B cell (primary cell): ENCODE measurements at regions not wholly inside any gene's neighbourhood (a gene's known extent, or its start where the extent isn't known, plus 50 kb on each side); places are given as distances from the start of the nearest gene placed in this dataset.

Source experiments
- ATAC-seq: fragments of 200-7000 bp; cut with Tn5 transposase; one replicate; pipeline ENCODE4 v1.10.0; 2021; ENCODE audit warnings: low read depth, mild to moderate bottlenecking, moderate number of reproducible peaks, moderate library complexity
- CTCF ChIA-PET: fragments of 350-600 bp; sonication (Branson Sonifier 250); formaldehyde crosslinking; loops from one replicate; lab custom pipeline; 2021; ENCODE audit warnings: antibody characterized with exemption, inconsistent platforms; lab: Charles Lee
- POLR2A ChIA-PET: fragments of 350-600 bp; sonication (Branson Sonifier 250); formaldehyde crosslinking; loops from one replicate; lab custom pipeline; 2021; ENCODE audit warnings: antibody characterized with exemption; lab: Charles Lee
- DNase-seq: peaks from one replicate; pipeline ENCODE4 v3.0.0; 2013
- H2AFZ ChIP-seq: 2 replicates; pipeline ENCODE4 v1.6.1; 2012; ENCODE audit warnings: mild to moderate bottlenecking, low read depth, low read length; ENCODE audit not compliant: insufficient read depth, poor library complexity, severe bottlenecking
- H3K27ac ChIP-seq, 2 donors: 1 replicate in 1 of 2; 2 replicates in 1 of 2; pipeline ENCODE4 v1.5.1; 2012 to 2013; ENCODE audit warnings: low read length in 2 of 2, mild to moderate bottlenecking in 2 of 2, moderate library complexity in 1 of 2
- H3K27me3 ChIP-seq, 4 experiments: fragments of 200-600 bp in 1 of 4; sonication (generic) in 1 of 4; replicated peaks in 1 of 4; 1 replicate in 2 of 4; 2 replicates in 2 of 4; pipeline versions ENCODE4 v1.6.1 to v1.7.0; 2013 to 2016; ENCODE audit warnings: low read length in 3 of 4, mild to moderate bottlenecking in 2 of 4, mixed read lengths in 1 of 4, moderate library complexity in 1 of 4; ENCODE audit not compliant: insufficient read depth in 4 of 4, control insufficient read depth in 3 of 4; ENCODE audit errors: control extremely low read depth in 1 of 4
- H3K36me3 ChIP-seq, 2 experiments: replicated peaks in 1 of 2; 1 replicate in 1 of 2; 2 replicates in 1 of 2; pipeline versions ENCODE4 v1.6.1 to v1.7.1; 2013; ENCODE audit warnings: low read length in 1 of 2; ENCODE audit not compliant: insufficient read depth in 2 of 2, control insufficient read depth in 1 of 2; ENCODE audit errors: control extremely low read depth in 1 of 2, extremely low read depth in 1 of 2
- H3K4me1 ChIP-seq, 2 donors: fragments of 200-600 bp in 1 of 2; sonication (generic) in 1 of 2; 1 replicate in 1 of 2; 2 replicates in 1 of 2; pipeline versions ENCODE4 v1.5.1 to v1.6.1; 2013 to 2017; ENCODE audit warnings: low read length in 2 of 2; ENCODE audit not compliant: control insufficient read depth in 2 of 2, insufficient read depth in 2 of 2
- H3K4me2 ChIP-seq: replicated peaks from 2 replicates; pipeline ENCODE3; 2012; ENCODE audit warnings: mild to moderate bottlenecking, low read depth, low read length; ENCODE audit not compliant: poor library complexity, severe bottlenecking
- H3K4me3 ChIP-seq, 5 experiments: fragments of 200-600 bp in 1 of 5; sonication (generic) in 1 of 5; 1 replicate in 3 of 5; 2 replicates in 2 of 5; pipeline versions ENCODE4 v1.5.1 to v1.7.0; 2011 to 2016; ENCODE audit warnings: low read length in 4 of 5, mild to moderate bottlenecking in 4 of 5, low read depth in 2 of 5, control low read depth in 1 of 5, moderate library complexity in 1 of 5; ENCODE audit not compliant: insufficient read depth in 1 of 5; ENCODE audit errors: control extremely low read depth in 1 of 5, extremely low read depth in 1 of 5
- H3K79me2 ChIP-seq: fragments of 200-600 bp; sonication (generic); one replicate; pipeline ENCODE4 v1.6.0; 2016; ENCODE audit warnings: low read length; ENCODE audit not compliant: control insufficient read depth, insufficient read depth
- H3K9ac ChIP-seq: fragments of 200-600 bp; sonication (generic); 2 replicates; pipeline ENCODE4 v1.6.1; 2017; ENCODE audit warnings: mild to moderate bottlenecking, low read length, moderate library complexity
- H3K9me3 ChIP-seq, 3 donors: one replicate each; pipeline versions ENCODE4 v1.6.1 to v1.7.1; 2013; ENCODE audit warnings: low read length in 2 of 3; ENCODE audit not compliant: control insufficient read depth in 2 of 3, insufficient read depth in 1 of 3; ENCODE audit errors: control extremely low read depth in 1 of 3
- H4K20me1 ChIP-seq: 2 replicates; pipeline ENCODE4 v1.6.0; 2012; ENCODE audit warnings: mild to moderate bottlenecking, low read length; ENCODE audit not compliant: insufficient read depth, control insufficient read depth, poor library complexity, severe bottlenecking
- H3K27ac Mint-ChIP-seq: one replicate; pipeline ENCODE4 v1.8.0; 2021; ENCODE audit warnings: mixed read lengths
- H3K27me3 Mint-ChIP-seq: one replicate; pipeline ENCODE4 v1.8.0; 2021; ENCODE audit warnings: mixed read lengths
- H3K4me1 Mint-ChIP-seq: one replicate; pipeline ENCODE4 v1.8.0; 2021; ENCODE audit warnings: mixed read lengths
- H3K4me3 Mint-ChIP-seq: one replicate; pipeline ENCODE4 v1.8.0; 2021; ENCODE audit warnings: mixed read lengths
- H3K9me3 Mint-ChIP-seq: one replicate; pipeline ENCODE4 v1.8.0; 2022; ENCODE audit warnings: mixed read lengths; ENCODE audit not compliant: insufficient read depth
- CTCF ChIP-seq: fragments of 200-600 bp; IDR thresholded peaks from one replicate; pipeline ENCODE4 v1.8.0; 2022; ENCODE audit warnings: antibody characterized with exemption, mild to moderate bottlenecking
- EZH2 ChIP-seq: IDR thresholded peaks from 2 replicates; pipeline ENCODE4 v1.6.1; 2012; ENCODE audit warnings: borderline replicate concordance, low read depth, mild to moderate bottlenecking, moderate library complexity, low read length; ENCODE audit not compliant: insufficient read depth, poor library complexity, severe bottlenecking
- WGBS: methylation state at CpG from one replicate; pipeline ENCODE4 v1.1.5; 2013; ENCODE audit warnings: missing lambda C conversion rate; ENCODE audit not compliant: insufficient coverage; 5-methylcytosine and 5-hydroxymethylcytosine counted together
- intact Hi-C: fragments of 100-400 bp; cut with micrococcal nuclease; formaldehyde crosslinking; loops from one replicate; pipeline ENCODE4 v1.10.0; 2022

DNA sequence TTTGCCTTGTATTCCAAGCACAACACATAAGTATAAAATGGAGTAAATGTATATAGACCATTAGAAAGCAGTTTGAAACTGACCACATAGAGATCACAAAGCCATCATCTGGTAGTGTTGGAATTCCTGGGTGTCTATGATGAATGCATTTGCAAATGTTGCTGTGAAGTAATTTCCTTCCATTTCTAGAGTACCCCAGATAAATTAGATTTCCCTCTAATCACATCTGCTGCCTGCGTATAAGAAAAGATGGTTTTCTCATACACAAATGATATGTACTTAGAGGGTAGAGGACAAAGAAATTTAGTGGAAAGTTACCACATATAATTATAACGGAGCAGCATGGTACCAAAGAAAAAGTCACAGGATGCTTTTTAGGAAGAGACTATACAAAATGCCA, 1117.8 kb downstream of the IGSF11 start:
- H3K4me3 ChIP-seq = no peak overlapping the region
- no peak overlapping the region for H3K9ac ChIP-seq
- H3K27me3 ChIP-seq = no peaks in the 10 kb centered on the region
- Mint-ChIP-seq H3K9me3 (no peaks in the 10 kb centered on the region), H3K27me3 (no peaks in the 10 kb centered on the region), H3K27ac (no peak overlapping the region), H3K4me1 (no peaks in the 10 kb centered on the region), H3K4me3 (no peak overlapping the region)
- H2AFZ ChIP-seq = no peak overlapping the region
- no peak overlapping the region for H3K27ac ChIP-seq
- intact Hi-C loops = no loop called here
- no peaks in the 10 kb centered on the region for H3K36me3 ChIP-seq
- H3K9me3 ChIP-seq = peaks cover 0 to 1% (median 0%) of the 10 kb centered on the region in 3 donors
- ATAC-seq (no peak), DNase-seq (no peak)
- H3K4me1 ChIP-seq = no peaks in the 10 kb centered on the region
- TF ChIP-seq EZH2 (no peak), CTCF (no peak)
- H3K79me2 ChIP-seq = no peaks in the 10 kb centered on the region
- no CpG with 5 or more reads among the region's 2 CpGs for WGBS
- no peak overlapping the region for H3K4me2 ChIP-seq
- POLR2A ChIA-PET = no interaction called here
- CTCF ChIA-PET = no interaction called here
- no peaks in the 10 kb centered on the region for H4K20me1 ChIP-seq

DNA sequence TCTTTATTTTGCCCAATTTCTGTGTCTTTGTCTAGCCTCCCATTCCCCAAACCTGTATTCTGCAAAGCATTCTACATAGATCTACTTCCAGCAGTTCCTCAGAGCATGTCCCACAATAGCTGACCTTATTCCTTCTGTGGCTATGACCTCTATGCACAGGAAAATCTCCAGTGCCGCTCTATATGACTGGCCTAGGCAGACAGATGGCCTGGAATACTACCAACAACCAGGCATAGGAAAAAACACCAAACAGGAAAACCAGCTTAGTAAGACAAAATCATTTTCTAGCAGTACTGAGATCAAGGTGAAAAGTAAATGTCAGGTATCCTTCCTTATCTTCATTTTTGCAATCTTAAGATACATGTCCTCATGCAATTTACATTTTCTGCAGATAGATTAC, 1115.0 kb downstream of the IGSF11 start:
- intact Hi-C loops = no loop called here
- Histone ChIP-seq H3K4me1 (no peaks in the 10 kb centered on the region), H3K36me3 (no peaks in the 10 kb centered on the region), H3K9me3 (peaks cover 0 to 1% (median 0%) of the 10 kb centered on the region in 3 donors), H3K4me3 (no peak overlapping the region), H4K20me1 (no peaks in the 10 kb centered on the region), H3K9ac (no peak overlapping the region), H2AFZ (no peak overlapping the region), H3K79me2 (no peaks in the 10 kb centered on the region), H3K4me2 (no peak overlapping the region), H3K27ac (no peak overlapping the region), H3K27me3 (no peaks in the 10 kb centered on the region)
- no peak overlapping the region for H3K27ac Mint-ChIP-seq
- H3K9me3 Mint-ChIP-seq = no peaks in the 10 kb centered on the region
- DNase-seq (no peak), ATAC-seq (no peak)
- TF ChIP-seq EZH2 (no peak), CTCF (no peak)
- no CpG with 5 or more reads among the region's 1 CpG for WGBS
- no peaks in the 10 kb centered on the region for H3K27me3 Mint-ChIP-seq
- POLR2A ChIA-PET = no interaction called here
- no peaks in the 10 kb centered on the region for H3K4me1 Mint-ChIP-seq
- CTCF ChIA-PET = no interaction called here
- no peak overlapping the region for H3K4me3 Mint-ChIP-seq
